Fibroblast of the conjunctiva (primary cell): ENCODE measurements at regions not wholly inside any gene's neighbourhood (a gene's known extent, or its start where the extent isn't known, plus 50 kb on each side); places are given as distances from the start of the nearest gene placed in this dataset.

Source experiments
- DNase-seq: peaks from one replicate; pipeline ENCODE4 v3.0.0-alpha.2; 2010; ENCODE audit warnings: low read depth

DNA sequence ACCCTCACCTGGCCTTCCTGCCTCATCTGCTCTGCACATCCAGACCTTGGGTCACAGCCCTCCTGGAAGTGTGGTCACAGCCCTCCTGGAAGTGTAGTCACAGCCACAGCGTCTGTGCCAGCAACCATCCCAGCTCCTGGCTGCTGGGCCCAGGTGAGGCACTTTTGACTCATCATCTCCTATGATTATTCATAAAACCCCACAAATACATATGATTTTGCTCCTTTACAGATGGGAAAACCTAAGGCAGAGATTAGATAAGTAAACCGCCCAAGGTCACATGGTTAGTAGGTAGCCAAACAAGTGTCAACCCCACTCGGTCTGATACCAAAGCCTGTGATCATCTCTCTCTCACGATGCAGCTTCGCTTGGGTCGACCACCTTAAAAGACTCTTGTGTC is 94.3 kb downstream of the PRLHR start:
- no peak for DNase-seq

DNA sequence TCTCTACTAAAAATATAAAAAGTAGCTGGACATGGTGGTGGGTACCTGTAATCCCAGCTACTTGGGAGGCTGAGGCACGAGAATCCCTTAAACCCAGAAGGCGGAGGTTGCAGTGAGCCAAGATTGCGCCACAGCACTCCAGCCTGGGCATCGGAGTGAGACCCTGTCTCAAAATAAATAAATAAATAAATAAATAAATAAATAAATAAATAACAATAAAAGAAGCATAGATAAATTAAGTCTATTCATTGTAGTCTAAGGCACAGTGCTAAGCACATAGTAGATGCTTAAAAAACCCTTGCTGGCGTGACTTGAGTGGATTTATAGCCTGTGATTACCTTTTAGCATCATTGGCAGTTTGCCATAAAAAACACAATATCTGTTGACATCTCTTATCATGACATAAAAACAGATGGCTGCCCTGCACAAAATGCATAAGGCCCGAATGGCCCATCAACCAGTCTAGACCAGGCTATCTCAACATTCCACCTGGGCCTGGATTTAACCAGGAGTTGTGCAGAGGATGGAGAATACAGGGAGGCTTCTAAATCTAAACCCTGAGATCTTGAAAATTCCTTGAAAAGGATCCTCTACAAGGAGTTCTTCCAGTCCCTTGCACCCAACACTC is 94.9 kb downstream of the PRLHR start:
- no peak for DNase-seq

DNA sequence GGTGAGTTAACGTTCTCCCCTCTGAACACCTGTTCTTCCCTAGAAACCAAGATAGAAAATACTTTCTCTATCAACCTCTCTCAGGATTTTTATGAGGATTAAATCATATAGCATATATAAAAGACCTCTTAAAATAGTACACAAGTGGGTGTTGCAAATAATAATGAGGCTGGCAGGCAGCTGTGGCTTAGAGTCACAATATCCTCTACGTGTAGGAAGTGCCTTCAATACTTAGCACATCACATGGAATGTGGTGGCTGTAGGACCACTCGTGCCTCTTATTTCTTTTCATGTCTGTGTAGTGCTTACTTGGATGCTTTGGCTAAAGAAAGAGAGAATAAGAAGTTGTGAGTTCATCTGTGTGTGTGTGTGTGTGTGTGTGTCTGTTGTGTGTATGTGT is 96.3 kb downstream of the PRLHR start:
- DNase-seq: no peak

DNA sequence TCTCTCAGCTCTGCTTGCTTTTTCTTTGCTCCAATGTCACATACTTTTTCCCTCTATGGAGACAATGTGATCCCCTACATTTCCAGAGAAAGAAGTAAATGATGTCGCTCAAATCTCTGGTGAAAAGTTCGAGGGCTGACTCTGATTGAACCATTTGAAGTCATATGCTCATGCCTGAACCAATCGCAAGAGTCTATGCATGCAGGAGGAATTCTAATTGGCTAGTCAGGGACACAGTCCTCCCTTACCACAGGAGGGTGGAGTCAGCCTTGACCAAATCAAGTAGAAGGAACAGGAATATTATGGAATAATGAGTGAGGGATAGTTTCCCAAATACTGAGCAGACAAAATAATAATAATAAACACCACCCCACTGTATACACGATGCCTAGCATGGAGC is 96.8 kb downstream of the PRLHR start:
- no peak for DNase-seq

DNA sequence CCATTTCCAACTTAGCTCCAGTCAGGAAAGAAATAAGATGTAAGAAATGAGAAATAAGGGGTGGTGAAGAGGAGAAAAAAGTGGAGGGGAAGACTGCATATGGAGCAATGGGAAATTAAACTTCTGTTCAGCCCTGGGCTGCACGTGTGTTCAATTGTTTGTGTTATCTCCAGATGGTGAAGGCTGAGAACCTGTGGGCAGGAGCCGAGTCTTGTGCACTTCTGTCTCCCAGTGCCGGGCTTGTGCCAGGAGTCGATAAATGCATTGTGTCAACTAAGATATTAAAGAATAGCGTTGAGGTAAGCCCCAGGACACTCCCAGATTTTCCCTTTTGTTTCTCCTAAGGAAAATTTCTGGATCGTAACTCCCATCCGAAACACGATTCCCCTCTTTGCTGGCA is 98.2 kb downstream of the PRLHR start:
- no peak for DNase-seq

DNA sequence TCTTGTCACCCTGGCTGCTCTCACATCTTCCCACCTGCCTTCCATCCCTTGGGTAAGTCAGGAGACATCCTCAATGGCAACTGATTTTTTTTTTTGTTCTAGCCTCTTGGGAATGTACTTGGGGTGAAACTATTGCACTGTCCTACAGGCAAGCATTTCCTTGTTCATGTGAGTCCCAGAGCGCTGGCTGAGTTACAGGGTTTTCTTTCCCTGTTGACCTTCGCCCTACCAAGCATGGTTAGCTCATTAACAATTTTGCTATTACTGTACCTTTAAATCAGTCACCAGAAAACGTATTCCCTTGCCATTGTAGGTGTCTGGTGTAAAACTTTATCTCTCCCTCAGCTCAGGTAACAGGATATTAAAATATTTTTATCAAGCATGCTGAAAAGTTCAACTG is 98.9 kb downstream of the PRLHR start:
- no peak for DNase-seq

DNA sequence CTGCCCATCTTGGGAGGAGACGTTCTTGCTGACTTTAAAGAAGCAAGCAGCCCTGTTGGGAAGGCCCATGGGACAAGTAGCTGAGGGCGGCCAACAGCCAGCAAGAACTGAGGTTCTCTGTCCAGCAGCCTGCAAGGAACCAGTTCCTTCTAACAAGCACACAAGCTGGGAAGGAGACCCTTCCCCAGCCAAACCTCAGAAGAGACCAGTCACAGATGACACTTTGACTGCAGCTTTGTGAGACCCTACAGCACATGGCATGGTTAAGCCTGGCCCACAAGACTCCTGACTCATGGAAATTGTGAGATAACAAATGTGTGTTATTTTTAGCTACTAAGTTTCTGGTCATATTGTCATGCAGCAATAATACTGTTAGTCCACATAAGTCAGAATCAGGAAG is 99.9 kb downstream of the PRLHR start:
- DNase-seq: no peak

DNA sequence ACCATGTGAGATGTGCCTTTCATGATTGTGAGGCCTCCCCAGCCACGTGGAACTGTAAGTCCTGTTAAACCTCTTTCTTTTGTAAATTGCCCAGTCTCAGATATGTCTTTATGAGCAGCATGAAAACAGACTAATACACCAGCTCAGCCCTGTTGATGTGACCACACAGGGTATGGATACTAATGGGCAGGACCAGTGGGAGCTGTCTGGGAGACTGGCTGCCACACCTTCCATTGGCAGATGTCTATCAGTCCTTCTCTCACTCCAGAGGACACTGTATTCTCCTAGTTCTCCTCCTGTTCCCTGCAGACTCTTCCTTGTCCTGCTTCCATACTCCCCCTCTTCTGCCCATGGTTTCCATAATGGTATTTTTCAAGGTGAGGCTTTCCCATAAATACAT is 104.4 kb downstream of the PRLHR start:
- no peak for DNase-seq

DNA sequence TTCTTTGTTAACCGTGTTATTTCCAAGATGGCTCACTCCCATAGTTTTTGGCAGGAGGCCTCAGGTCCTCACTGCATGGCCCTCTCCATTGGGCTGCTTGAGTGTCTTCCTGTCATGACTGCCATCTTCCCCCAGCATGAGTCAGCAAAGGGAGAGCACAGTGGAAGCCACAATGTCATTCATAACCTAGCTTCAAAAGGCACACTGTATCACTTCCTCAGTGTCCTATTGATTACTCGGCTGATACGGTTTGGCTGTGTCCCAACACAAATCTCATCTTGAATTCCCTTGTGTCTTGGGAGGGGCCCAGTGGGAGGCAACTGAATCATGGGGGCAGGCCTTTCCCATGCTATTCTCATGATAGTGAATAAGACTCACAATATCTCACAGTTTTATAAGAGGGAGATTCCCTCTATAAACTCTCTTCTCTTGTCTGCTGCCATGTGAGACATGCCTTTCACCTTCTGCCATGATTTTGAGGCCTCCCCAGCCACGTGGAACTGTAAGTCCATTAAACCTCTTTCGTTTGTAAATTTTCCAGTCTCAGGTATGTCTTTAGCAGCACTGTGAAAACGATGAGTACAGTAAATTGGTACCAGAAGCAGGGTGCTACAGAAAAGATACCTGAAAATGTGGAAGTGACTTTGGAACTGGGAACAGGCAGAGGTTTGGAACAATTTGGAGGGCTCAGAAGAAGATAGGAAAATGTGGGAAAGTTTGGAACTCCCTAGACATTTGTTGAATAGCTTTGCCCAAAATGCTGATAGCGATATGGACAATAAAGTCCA is 106.5 kb downstream of the PRLHR start:
- no peak for DNase-seq

DNA sequence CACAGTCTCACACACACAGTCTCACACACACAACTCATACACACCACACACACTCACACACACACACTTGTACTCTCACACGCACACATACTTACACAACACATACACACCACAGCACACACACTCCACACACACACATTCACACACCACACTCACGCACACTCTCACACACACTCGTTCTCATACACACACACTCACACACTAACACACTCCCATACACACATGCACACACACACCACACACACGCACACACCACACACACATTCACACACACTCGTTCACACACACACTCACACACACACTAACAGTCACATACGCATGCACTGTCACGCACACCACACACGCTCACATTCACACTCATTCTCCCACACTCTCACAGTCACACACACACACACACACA is 109.8 kb downstream of the PRLHR start:
- no peak for DNase-seq

DNA sequence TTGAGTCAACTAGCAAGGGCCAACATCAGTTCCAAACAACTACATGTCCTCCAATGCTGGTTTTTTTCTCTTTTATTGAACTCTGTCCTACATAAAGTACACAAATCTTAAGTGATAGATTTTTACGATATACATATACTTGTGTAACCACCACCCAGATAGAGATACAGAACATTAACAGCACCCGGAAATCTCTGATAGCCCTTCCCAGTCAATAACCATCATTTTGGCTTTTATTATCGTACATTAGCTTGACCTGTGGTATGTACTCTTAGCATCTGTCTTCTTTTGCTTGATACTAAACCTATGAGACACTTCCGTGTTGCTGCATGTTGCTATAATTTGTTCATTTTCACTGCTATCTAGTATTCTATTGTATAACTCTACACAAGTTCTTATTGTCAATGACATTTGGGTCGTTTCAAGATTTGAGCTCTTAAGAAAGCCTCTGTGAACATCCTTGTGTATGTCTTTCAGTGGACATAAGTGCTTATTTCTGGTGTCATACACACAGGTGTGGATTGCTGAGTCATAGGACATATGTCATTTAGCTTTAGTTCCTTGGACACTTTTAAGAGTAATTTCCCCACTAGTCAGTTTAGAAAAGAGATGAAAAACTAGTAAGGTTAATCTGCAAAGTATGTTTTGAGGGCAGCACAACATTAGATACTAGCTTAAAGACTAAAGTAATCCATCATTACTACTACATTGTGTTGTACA is 111.1 kb downstream of the PRLHR start:
- no peak for DNase-seq

DNA sequence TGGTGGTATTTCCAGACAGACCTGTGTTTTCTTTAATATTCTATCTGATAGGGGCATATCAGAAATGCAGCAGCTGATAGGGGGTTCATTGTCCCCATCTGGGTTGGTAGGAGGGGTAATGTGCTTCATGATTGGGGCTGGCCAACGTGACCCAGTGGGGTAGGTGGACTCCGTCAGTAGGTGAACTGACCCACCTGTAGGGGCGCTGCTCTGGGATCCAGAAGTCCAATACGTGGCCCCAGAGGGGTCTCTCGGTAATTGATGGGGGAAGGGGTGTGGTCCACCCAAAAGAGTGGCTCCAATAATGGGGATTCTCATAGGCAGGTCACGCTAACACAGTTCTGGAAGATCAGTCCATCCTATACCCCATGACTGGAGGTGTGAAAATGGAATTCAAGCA is 112.0 kb downstream of the PRLHR start:
- DNase-seq: no peak

DNA sequence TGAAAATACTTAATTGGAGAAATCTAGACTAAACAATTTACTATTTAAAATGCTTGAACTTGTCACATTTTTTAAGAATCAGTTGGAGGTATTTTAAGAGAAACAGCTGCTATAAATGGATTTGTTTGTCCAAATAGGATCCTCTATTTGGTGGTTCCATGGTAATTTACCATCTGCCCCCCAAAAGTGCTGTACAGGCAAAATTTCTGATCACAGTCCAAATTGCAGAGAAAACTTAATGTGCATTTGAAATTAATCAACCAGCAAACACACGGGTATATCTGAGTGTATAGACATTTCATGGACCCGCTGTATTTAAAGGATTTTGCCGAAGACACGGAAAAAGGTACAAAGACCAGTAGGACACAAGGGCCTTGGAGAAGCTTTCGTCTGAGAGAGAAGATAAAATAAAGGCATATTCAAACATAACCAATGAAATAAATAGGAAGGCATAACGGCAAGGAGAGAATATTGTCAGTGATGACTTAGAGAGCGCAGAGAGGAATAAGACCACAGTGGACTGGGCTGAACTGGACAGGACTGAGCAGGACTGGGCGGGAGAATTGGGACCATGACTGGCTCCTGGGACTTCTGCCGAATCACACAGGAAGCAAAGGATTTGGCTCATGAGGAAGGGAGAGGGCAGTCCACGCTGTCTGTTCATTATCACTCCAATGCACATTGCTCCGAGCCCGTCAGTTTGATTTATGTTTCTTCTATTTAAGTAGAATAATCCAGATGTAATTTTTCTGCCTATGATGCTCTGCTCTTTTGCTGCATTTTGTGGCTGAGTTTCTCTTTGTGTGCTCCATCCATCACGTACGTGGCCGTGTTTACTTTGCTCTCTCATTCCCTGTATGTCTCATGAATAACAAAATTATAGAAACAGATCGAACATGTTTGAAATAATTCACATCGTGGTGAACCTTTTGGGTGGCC is 112.8 kb downstream of the PRLHR start:
- DNase-seq: no peak

DNA sequence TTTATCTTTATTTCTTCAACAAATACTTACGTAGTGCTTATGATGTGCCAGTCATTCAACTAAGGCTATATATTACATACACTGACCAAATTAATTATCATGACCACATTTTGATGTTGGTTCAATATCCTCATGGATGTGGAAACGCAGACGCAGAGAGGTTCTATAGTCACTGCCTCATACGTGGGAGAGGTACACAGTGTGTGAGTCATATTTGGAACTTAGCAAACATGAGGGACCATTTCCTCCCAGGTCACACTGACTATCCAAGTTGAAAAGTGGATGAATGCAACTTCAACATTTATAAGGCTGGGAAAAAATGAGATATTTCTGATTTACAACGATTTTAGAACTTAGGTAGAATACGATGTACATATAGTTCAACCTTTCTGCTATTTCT is 113.6 kb downstream of the PRLHR start:
- no peak for DNase-seq

DNA sequence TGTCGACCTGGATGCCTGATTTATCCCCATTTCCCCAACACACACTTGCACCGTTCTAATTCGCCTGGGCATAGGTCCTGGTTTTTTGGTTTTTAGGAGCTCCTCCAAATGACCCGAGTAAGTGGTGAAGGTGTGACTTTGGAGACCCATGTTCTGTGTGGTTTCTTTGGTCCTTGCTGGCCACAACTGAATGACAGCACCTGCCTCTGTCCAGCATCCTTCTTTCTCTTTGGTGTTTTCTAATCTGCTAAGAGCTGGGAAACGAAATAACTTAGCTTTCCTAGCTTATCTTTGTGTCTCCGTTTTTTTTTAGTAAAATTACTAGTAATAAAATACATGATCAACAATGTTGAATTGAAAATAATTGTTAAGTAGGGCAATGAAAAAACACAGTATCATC is 120.2 kb downstream of the PRLHR start:
- no peak for DNase-seq

DNA sequence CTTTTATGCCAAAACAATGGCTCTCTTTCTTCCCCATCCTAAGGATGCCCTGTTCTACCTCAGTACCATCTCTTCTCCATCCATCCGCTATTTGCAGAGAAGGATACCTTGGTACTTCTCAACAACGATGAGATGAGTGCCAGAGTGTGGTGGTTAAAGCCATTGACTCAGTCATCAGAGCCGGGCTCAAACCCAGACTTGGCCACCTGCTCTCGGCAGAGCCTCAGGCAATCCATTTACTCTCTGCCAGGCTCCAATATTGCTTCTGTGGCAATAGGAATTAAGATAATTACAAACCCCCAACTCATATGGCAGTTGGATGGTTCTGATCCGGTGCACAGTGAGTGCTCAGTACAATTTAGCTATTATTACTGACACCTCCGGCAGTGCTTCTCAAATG is 121.3 kb downstream of the PRLHR start:
- no peak for DNase-seq

DNA sequence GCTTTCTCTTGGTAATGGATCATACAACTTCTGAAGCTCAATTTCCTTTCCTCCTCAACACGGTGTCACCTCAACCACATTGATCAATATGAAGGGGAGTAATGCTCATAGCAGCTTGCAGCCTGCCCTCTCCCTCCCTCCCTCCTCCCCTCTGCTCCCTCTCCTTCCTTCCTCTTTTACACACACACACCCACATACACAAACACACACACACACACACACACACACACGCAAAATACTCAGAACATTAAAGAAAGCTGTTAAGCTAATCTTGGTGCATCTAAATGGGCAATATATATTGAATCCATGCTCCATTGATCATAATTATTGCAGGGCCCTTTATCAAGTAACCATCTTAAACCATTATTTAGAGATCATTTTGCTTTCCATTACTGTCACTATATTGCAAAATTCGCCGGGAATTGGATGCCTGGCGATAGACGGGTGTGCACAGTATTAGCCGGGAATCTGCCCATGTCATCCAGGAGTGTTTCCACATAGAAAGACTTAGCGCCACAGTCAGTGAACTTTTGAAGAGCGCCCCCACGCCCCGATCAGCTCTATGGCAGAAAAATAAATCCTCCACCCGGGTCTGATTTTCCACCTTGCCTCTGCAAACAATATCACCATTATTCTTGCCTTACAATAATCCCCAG is 122.0 kb downstream of the PRLHR start:
- DNase-seq: no peak

DNA sequence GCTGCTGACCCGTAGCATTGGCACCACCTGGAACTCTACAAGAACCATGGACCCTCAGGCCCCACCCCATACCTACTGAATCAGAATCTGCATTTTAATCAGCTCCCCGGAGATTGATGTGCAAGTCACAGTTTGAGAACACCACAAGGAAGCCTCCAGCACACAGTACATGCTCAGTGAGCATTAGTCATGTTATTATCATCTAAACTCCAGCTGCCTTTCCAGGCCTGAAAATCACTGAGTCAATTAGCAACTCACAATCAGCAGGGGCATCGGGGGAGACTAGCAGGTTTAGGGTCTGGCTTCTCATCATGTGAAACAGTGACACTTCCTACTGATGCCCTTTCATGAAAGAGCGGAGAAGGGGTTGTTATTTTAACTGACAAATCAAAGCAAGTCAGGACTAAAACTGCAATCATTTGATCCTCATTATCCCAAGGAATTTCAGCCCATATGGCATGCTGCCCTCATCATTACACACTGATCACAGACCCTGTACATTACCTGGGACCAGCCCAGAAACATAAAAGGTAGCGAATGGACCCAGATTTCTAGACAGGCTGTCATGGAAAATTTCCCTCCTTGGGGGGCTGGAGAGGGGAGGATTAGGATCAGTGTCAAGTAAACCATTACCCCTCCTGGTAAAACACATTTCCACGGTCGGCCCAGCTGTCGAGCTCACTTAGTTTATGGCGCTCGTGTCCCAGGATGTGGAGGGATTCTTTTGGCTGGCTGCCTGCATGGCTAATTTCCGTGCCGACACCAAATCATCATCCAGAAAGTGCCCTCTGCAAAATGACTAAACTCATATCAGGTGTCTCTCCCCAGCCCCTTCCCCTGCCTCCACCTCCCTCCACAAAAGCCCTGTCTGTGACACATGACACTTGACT is 122.8 kb downstream of the PRLHR start:
- DNase-seq: no peak

DNA sequence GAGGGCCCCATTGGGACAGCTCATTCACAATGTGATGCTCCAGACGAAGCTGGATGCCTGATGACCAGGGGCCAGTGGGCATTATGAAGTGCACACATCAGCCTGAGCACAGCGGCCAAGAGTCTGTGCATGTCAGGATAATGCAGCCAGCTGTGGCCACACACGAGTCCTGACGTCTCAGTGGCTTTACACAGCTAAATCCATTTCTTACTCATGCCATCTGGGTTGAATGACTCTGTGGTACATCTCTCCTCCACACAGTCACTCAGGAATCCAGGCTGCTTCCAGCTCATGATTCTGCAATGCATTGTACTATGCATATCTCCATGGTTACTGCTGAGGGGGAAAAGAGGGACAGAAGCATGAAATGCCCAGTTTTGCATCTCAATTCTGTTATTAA is 123.6 kb downstream of the PRLHR start:
- peak; percentile 33 for DNase-seq

DNA sequence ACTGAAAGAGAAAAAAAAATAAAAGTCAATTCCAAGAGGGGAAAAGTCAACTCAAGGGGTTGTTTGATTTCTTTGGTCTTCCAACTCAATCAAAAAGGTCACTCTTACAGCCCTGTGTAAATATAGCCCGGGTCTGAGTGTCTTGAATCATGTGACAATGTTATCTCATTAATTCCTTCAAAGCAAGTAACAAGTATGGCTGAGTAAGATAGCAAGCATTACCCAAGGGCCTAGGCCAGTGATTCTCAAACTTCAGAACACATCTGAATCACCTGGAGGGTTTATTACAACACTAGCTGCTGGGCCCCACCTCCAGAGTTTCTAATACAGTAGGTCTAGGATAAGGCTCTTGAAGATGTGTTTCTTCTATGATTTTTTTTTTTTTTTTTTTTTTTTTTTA is 125.0 kb downstream of the PRLHR start:
- no peak for DNase-seq

DNA sequence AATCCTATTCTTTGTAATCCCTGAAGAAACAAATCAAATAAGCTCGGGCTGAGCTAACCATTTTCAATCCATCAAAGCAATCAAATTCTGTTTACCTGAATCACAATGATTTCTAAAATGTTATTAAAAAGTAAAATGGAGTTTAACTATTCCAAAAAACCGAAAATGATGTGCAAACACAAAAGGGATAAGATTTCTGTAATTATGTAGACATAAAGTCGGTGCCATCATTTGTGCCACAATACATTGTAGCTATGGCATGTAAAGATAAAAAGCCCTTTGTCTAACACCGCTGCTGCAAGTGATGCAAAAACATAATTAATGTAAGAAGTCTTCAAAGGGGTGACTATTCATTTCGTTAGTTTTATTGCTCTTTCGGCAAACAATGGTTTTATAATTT is 125.1 kb upstream of the FAM204A start:
- no peak for DNase-seq
